Breast epithelium (tissue), 3 donors: ENCODE measurements at regions not wholly inside any gene's neighbourhood (a gene's known extent, or its start where the extent isn't known, plus 50 kb on each side); places are given as distances from the start of the nearest gene placed in this dataset.

Experiments
- POLR2A ChIP-seq: fragments of 450-650 bp; IDR thresholded peaks from one replicate; pipeline ENCODE4 v1.6.1; 2016; ENCODE audit warnings: antibody characterized with exemption, mild to moderate bottlenecking, moderate library complexity
- POLR2AphosphoS5 ChIP-seq, 3 donors: sonication (generic); formaldehyde crosslinking; IDR thresholded peaks; one replicate each; pipeline ENCODE4 v1.6.1; 2017; ENCODE audit warnings: antibody characterized with exemption in 3 of 3
- TF ChIP-seq, protein P1 (sequence below), 3 donors: fragments of 450-650 bp; IDR thresholded peaks; one replicate each; pipeline ENCODE4 v1.5.1; 2016 to 2017; ENCODE audit warnings: antibody characterized with exemption in 3 of 3, mild to moderate bottlenecking in 3 of 3, moderate library complexity in 3 of 3

DNA sequence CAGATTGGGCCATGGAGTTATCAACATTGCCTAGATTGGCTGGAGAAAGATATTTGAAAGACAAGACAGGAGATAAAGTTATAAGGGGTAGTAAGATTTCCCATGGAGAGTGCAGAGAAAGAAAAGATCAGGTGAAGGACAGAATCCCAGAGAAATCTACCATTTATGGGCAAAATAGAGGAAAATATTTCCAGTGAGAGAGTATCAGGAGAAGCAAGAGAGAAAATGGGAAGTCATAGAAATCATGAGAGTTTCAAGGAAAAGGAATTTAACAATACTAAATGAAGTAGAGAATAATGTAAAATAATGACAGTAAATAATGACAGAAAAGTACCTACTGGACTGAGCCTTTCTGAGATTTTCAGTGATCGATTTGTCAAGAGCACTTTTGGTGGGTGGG, 447.6 kb upstream of the CHST9 start:
- TF ChIP-seq, protein P1, sequence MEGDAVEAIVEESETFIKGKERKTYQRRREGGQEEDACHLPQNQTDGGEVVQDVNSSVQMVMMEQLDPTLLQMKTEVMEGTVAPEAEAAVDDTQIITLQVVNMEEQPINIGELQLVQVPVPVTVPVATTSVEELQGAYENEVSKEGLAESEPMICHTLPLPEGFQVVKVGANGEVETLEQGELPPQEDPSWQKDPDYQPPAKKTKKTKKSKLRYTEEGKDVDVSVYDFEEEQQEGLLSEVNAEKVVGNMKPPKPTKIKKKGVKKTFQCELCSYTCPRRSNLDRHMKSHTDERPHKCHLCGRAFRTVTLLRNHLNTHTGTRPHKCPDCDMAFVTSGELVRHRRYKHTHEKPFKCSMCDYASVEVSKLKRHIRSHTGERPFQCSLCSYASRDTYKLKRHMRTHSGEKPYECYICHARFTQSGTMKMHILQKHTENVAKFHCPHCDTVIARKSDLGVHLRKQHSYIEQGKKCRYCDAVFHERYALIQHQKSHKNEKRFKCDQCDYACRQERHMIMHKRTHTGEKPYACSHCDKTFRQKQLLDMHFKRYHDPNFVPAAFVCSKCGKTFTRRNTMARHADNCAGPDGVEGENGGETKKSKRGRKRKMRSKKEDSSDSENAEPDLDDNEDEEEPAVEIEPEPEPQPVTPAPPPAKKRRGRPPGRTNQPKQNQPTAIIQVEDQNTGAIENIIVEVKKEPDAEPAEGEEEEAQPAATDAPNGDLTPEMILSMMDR (IDR thresholded peaks at IDR 0.05), result no peak
- TF ChIP-seq POLR2AphosphoS5 (IDR thresholded peaks at IDR 0.05) (no peak), POLR2A (no peak)
